Stomach (tissue), 8 donors: ENCODE measurements at regions not wholly inside any gene's neighbourhood (a gene's known extent, or its start where the extent isn't known, plus 50 kb on each side); places are given as distances from the start of the nearest gene placed in this dataset.

Experiments
- DNase-seq, 2 donors: peaks; one replicate each; pipeline versions ENCODE4 v3.0.0 to v3.0.0-alpha.2; 2013 to 2019
- H3K27ac ChIP-seq, 5 donors: fragments of 200-600 bp in 4 of 5; sonication (generic) in 4 of 5; one replicate each; pipeline ENCODE4 v1.5.1; 2013 to 2019; ENCODE audit warnings: mild to moderate bottlenecking in 1 of 5, moderate library complexity in 1 of 5
- H3K27me3 ChIP-seq, 3 donors: fragments of 200-600 bp; sonication (generic); one replicate each; pipeline ENCODE4 v1.5.1; 2017 to 2019; ENCODE audit warnings: mixed run types in 1 of 3
- H3K36me3 ChIP-seq, 4 donors: fragments of 200-600 bp; sonication (generic); 1 replicate in 3 of 4; 2 replicates in 1 of 4; pipeline ENCODE4 v1.5.1; 2016 to 2019
- H3K4me1 ChIP-seq, 4 donors: fragments of 200-600 bp; sonication (generic); one replicate each; pipeline ENCODE4 v1.5.1; 2016 to 2019
- H3K4me3 ChIP-seq, 4 donors: fragments of 200-600 bp; sonication (generic) in 3 of 4; one replicate each; pipeline ENCODE4 v1.5.1; 2016 to 2019; ENCODE audit warnings: mild to moderate bottlenecking in 1 of 4
- H3K9me3 ChIP-seq, 4 donors: fragments of 200-600 bp; sonication (generic); one replicate each; pipeline ENCODE4 v1.5.1; 2016 to 2019
- CTCF ChIP-seq, 7 experiments: fragments of 450-650 bp in 4 of 7; fragments of 200-600 bp in 3 of 7; sonication (generic) in 3 of 7; IDR thresholded peaks; one replicate each; pipeline ENCODE4 v1.5.1; 2016 to 2019; ENCODE audit warnings: antibody characterized with exemption in 7 of 7, control low read depth in 2 of 7, mild to moderate bottlenecking in 1 of 7
- EP300 ChIP-seq: sonication (generic); formaldehyde crosslinking; IDR thresholded peaks from one replicate; pipeline ENCODE4 v1.6.1; 2017; ENCODE audit warnings: antibody characterized with exemption
- POLR2A ChIP-seq, 4 donors: fragments of 450-650 bp; IDR thresholded peaks; one replicate each; pipeline ENCODE4 v1.6.1; 2016; ENCODE audit warnings: antibody characterized with exemption in 4 of 4, control low read depth in 2 of 4, mild to moderate bottlenecking in 1 of 4, moderate library complexity in 1 of 4
- POLR2AphosphoS5 ChIP-seq, 3 donors: sonication (generic); formaldehyde crosslinking; IDR thresholded peaks; one replicate each; pipeline ENCODE4 v1.6.1; 2016; ENCODE audit warnings: antibody characterized with exemption in 3 of 3
- WGBS, 5 donors: extraction: QIAGEN DNeasy Blood & Tissue Kit in 3 of 5; methylation state at CpG; one replicate each; pipeline versions ENCODE4 v1.1.5 to v1.1.7; 2013 to 2018; 5-methylcytosine and 5-hydroxymethylcytosine counted together
- intact Hi-C: fragments of 100-400 bp; cut with DNase I; formaldehyde crosslinking; loops from one replicate; pipeline ENCODE4 v1.15.1; 2023; ENCODE audit warnings: low total_unique reads
- donor health status: healthy with polysubstance abuse.
- donor health status: Bipolar disorder and iron deficiency.
- donor health status: healthy.

GRCh38 chr12:92482599-92482998, 220.2 kb upstream of the PLEKHG7 start:
- intact Hi-C loops, result no loop called here
- no peak for TF ChIP-seq POLR2AphosphoS5 (IDR thresholded peaks at IDR 0.05)
- no peak for TF ChIP-seq EP300
- no peak for TF ChIP-seq POLR2A (IDR thresholded peaks at IDR 0.05)
- no peak for TF ChIP-seq CTCF (IDR thresholded peaks at IDR 0.05)
- WGBS, 5 donors, result 87 to 95% (median 89%) methylated on average over 2 of the region's 2 CpGs
- Histone ChIP-seq H3K27ac (no peak overlapping the region), H3K36me3 (no peaks in the 10 kb centered on the region), H3K9me3 (no peaks in the 10 kb centered on the region), H3K27me3 (no peaks in the 10 kb centered on the region), H3K4me1 (peaks cover 0 to 18% (median 0%) of the 10 kb centered on the region in 4 donors), H3K4me3 (no peak overlapping the region)
- no peak for DNase-seq

GRCh38 chr12:92481066-92481465, 221.7 kb upstream of the PLEKHG7 start:
- Histone ChIP-seq H3K9me3 (no peaks in the 10 kb centered on the region), H3K27me3 (no peaks in the 10 kb centered on the region), H3K27ac (no peak overlapping the region), H3K4me3 (no peak overlapping the region), H3K36me3 (no peaks in the 10 kb centered on the region), H3K4me1 (peaks cover 0 to 13% (median 0%) of the 10 kb centered on the region in 4 donors)
- DNase-seq, result peak in 1 of 2 donors; percentile 28
- intact Hi-C loops, result no loop called here
- TF ChIP-seq CTCF (IDR thresholded peaks at IDR 0.05) (no peak), EP300 (no peak)
- 78 to 91% (median 89%) methylated on average over 2 of the region's 2 CpGs for WGBS, 5 donors

- no peak overlapping the region for H3K4me3 ChIP-seq
- intact Hi-C loops, result no loop called here
- no peak overlapping the region for H3K27ac ChIP-seq
- H3K4me1 ChIP-seq, result peaks cover 0 to 7% (median 0%) of the 10 kb centered on the region in 4 donors
- H3K36me3 ChIP-seq, result no peaks in the 10 kb centered on the region
- WGBS, 5 donors, result 39 to 55% (median 55%) methylated on average over 2 of the region's 2 CpGs
- DNase-seq, result no peak
- no peak for TF ChIP-seq CTCF (IDR thresholded peaks at IDR 0.05)
- no peaks in the 10 kb centered on the region for H3K9me3 ChIP-seq
- no peaks in the 10 kb centered on the region for H3K27me3 ChIP-seq
Observed at GRCh38 chr12:92478692-92479091, 224.1 kb upstream of the PLEKHG7 start.

GRCh38 chr12:92476844-92477243, 225.9 kb upstream of the PLEKHG7 start:
- no peaks in the 10 kb centered on the region for H3K36me3 ChIP-seq
- H3K4me3 ChIP-seq, result no peak overlapping the region
- H3K4me1 ChIP-seq, result peaks cover 0 to 6% (median 0%) of the 10 kb centered on the region in 4 donors
- DNase-seq, result no peak
- 96 to 100% (median 96%) methylated on average over 1 of the region's 1 CpG for WGBS, 5 donors
- intact Hi-C loops, result no loop called here
- H3K27ac ChIP-seq, result no peak overlapping the region
- H3K9me3 ChIP-seq, result no peaks in the 10 kb centered on the region
- TF ChIP-seq CTCF (IDR thresholded peaks at IDR 0.05) (no peak), POLR2A (IDR thresholded peaks at IDR 0.05) (no peak), EP300 (no peak), POLR2AphosphoS5 (IDR thresholded peaks at IDR 0.05) (no peak)
- no peaks in the 10 kb centered on the region for H3K27me3 ChIP-seq

- Histone ChIP-seq H3K27me3 (no peaks in the 10 kb centered on the region), H3K9me3 (no peaks in the 10 kb centered on the region), H3K4me3 (no peak overlapping the region), H3K36me3 (no peaks in the 10 kb centered on the region), H3K4me1 (no peaks in the 10 kb centered on the region), H3K27ac (no peak overlapping the region)
- DNase-seq, result no peak
- WGBS, 5 donors, result 58 to 88% (median 78%) methylated on average over 2 of the region's 2 CpGs
- TF ChIP-seq EP300, result no peak
- no peak for TF ChIP-seq CTCF (IDR thresholded peaks at IDR 0.05)
- TF ChIP-seq POLR2AphosphoS5 (IDR thresholded peaks at IDR 0.05), result no peak
- TF ChIP-seq POLR2A (IDR thresholded peaks at IDR 0.05), result no peak
- intact Hi-C loops, result no loop called here
Observed at GRCh38 chr12:92473564-92473963, 229.2 kb upstream of the PLEKHG7 start.
